Esophagus (tissue), 2 donors: ENCODE measurements at regions not wholly inside any gene's neighbourhood (a gene's known extent, or its start where the extent isn't known, plus 50 kb on each side); places are given as distances from the start of the nearest gene placed in this dataset.

Experiments used
- H3K27ac ChIP-seq, 2 donors: one replicate each; pipeline ENCODE4 v1.5.1; 2013; ENCODE audit warnings: low read depth in 2 of 2, mild to moderate bottlenecking in 2 of 2, inconsistent platforms in 1 of 2, low read length in 1 of 2, moderate library complexity in 1 of 2
- H3K27me3 ChIP-seq, 2 donors: one replicate each; pipeline ENCODE4 v1.6.1; 2013; ENCODE audit warnings: low read length in 2 of 2, control low read depth in 1 of 2, mild to moderate bottlenecking in 1 of 2; ENCODE audit not compliant: insufficient read depth in 2 of 2, control insufficient read depth in 1 of 2
- H3K36me3 ChIP-seq, 2 donors: one replicate each; pipeline ENCODE4 v1.6.1; 2013; ENCODE audit warnings: low read length in 1 of 2; ENCODE audit not compliant: control insufficient read depth in 2 of 2, insufficient read depth in 2 of 2
- H3K4me1 ChIP-seq, 2 donors: one replicate each; pipeline ENCODE4 v1.6.1; 2013; ENCODE audit warnings: low read length in 1 of 2; ENCODE audit not compliant: control insufficient read depth in 2 of 2, insufficient read depth in 2 of 2
- H3K4me3 ChIP-seq, 2 donors: one replicate each; pipeline ENCODE4 v1.5.1; 2013; ENCODE audit warnings: low read length in 2 of 2, mild to moderate bottlenecking in 2 of 2, low read depth in 1 of 2, moderate library complexity in 1 of 2
- H3K9me3 ChIP-seq, 2 donors: one replicate each; pipeline ENCODE4 v1.6.1; 2013; ENCODE audit warnings: mild to moderate bottlenecking in 2 of 2, low read depth in 1 of 2, low read length in 1 of 2, moderate library complexity in 1 of 2; ENCODE audit not compliant: control insufficient read depth in 2 of 2, insufficient read depth in 1 of 2
- WGBS, 2 donors: extraction: QIAGEN DNeasy Blood & Tissue Kit; methylation state at CpG; one replicate each; pipeline ENCODE4 v1.1.7; 2013; 5-methylcytosine and 5-hydroxymethylcytosine counted together
- donor health status: healthy with polysubstance abuse.
- donor health status: Bipolar disorder and iron deficiency.

- Histone ChIP-seq H3K9me3 (no peaks in the 10 kb centered on the region), H3K4me1 (no peaks in the 10 kb centered on the region), H3K27me3 (no peaks in the 10 kb centered on the region), H3K36me3 (no peaks in the 10 kb centered on the region), H3K4me3 (no peak overlapping the region), H3K27ac (no peak overlapping the region)
- WGBS, 2 donors, result 92 to 95% methylated on average over 3 of the region's 3 CpGs
Observed at GRCh38 chr2:236934656-236935055, 151.0 kb upstream of the COPS8 start.

GRCh38 chr2:236935083-236935482 lies 150.6 kb upstream of the COPS8 start:
- no peaks in the 10 kb centered on the region for H3K36me3 ChIP-seq
- 89 to 92% methylated on average over 5 of the region's 5 CpGs for WGBS, 2 donors
- H3K27me3 ChIP-seq, result no peaks in the 10 kb centered on the region
- no peak overlapping the region for H3K4me3 ChIP-seq
- no peak overlapping the region for H3K27ac ChIP-seq
- peaks cover 0 to 4% of the 10 kb centered on the region in 2 donors for H3K4me1 ChIP-seq
- no peaks in the 10 kb centered on the region for H3K9me3 ChIP-seq

DNA sequence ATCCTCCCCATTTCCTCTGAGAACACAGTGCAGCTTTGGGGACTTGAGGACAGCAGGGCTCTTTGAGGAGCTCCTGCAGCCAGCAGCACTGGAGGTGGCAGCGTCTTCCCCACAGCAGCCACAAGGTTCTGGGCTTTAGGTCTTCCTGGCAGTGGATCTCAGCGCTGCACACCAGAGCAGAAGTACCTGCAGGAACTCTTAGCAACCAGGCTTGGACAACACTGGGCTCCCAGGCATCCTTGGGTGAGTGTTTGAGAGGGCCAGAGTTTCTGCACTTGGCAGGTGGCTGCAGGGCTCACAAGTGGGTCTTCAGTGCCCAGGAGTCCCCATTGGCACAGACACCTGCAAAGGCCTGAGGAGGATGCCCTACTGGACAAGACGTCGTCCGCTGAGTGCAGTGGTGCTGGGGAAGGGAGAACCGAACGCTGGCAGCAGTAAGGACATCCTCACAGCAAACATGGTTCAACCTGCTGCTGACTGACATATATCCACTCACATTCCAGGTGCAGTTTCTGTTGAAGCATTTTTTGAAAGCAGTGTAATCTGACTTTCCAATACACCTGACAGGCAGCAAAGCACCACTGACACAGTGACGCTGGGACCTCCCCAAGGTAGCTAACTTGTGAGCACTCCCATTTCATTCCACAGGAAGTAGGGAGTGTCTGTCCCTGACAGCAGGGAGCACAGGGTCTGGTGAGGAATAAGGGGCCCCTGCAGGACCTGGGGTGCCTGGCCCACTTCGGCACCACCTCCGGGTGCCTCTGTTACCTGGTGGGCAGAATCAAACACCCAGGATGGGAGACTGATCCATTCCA lies 149.9 kb upstream of the COPS8 start:
- Histone ChIP-seq H3K27me3 (no peaks in the 10 kb centered on the region), H3K9me3 (no peaks in the 10 kb centered on the region), H3K4me1 (peaks cover 0 to 4% of the 10 kb centered on the region in 2 donors), H3K27ac (no peak overlapping the region), H3K36me3 (no peaks in the 10 kb centered on the region), H3K4me3 (no peak overlapping the region)
- 84 to 88% methylated on average over 10 of the region's 10 CpGs for WGBS, 2 donors

DNA sequence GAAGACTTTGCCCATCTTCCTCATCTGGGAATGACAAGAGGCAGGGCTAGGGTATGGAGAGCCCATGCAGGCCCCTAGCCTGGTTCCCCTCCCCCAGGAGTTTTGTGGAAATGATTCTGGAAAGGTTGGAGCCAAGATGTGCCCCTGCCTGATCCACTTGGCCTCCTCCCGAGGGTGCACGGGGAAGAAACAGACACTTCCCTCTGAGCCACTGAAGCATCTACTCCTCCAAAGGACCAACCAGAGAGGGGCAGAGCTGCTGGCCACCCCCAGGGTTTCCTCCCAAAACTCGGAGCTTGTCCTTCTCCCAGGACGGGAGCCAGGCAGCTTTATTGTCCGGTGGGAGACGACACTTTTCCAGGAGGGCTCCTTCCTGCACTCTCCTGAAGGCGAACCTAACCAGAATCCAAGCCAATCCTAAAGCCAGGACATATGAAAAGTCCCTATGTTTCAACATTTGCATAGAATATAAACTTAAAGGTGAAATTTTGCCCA lies 149.2 kb upstream of the COPS8 start:
- Histone ChIP-seq H3K9me3 (no peaks in the 10 kb centered on the region), H3K27ac (no peak overlapping the region), H3K27me3 (no peaks in the 10 kb centered on the region), H3K36me3 (no peaks in the 10 kb centered on the region), H3K4me3 (no peak overlapping the region), H3K4me1 (peaks cover 0 to 4% of the 10 kb centered on the region in 2 donors)
- 76 to 84% methylated on average over 7 of the region's 7 CpGs for WGBS, 2 donors

DNA sequence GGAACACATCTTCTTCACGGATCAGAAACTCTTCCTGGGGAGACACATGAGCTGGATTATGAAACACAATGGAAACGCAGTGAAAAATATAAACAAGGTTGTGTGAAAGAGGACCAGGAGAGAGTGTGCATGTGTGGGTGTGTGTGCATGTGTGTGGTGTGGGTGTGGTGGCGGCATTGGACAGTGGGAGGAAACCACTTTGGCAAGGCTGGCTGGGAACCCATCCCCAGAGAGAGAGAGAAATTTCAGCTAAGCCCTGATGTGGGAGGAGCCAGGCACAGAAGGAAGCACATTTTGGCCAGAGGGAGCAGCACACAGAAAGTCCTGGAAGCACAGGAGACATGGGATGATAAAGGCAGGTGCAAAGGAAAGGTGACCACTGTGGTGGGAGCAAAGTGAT lies 147.6 kb upstream of the COPS8 start:
- WGBS, 2 donors, result 69 to 76% methylated on average over 3 of the region's 3 CpGs

GRCh38 chr2:236939271-236939670 lies 146.4 kb upstream of the COPS8 start:
- H3K4me1 ChIP-seq, result peaks cover 2 to 4% of the 10 kb centered on the region in 2 donors
- no peaks in the 10 kb centered on the region for H3K36me3 ChIP-seq
- H3K9me3 ChIP-seq, result no peaks in the 10 kb centered on the region
- no peak overlapping the region for H3K4me3 ChIP-seq
- no peak overlapping the region for H3K27ac ChIP-seq
- 87 to 91% methylated on average over 2 of the region's 2 CpGs for WGBS, 2 donors
- H3K27me3 ChIP-seq, result no peaks in the 10 kb centered on the region

More for the DNA sequence above, 147.6 kb upstream of the COPS8 start:
- Histone ChIP-seq H3K4me1 (peaks cover 2 to 4% of the 10 kb centered on the region in 2 donors), H3K9me3 (no peaks in the 10 kb centered on the region), H3K4me3 (no peak overlapping the region), H3K36me3 (no peaks in the 10 kb centered on the region), H3K27ac (no peak overlapping the region), H3K27me3 (no peaks in the 10 kb centered on the region)

GRCh38 chr2:236939721-236940231 lies 145.9 kb upstream of the COPS8 start:
- Histone ChIP-seq H3K4me3 (no peak overlapping the region), H3K36me3 (no peaks in the 10 kb centered on the region), H3K27me3 (no peaks in the 10 kb centered on the region), H3K27ac (peak overlapping the region in 1 of 2 donors; percentile 3), H3K9me3 (no peaks in the 10 kb centered on the region), H3K4me1 (peaks cover 2 to 4% of the 10 kb centered on the region in 2 donors)
- 58 to 62% methylated on average over 11 of the region's 11 CpGs for WGBS, 2 donors

DNA sequence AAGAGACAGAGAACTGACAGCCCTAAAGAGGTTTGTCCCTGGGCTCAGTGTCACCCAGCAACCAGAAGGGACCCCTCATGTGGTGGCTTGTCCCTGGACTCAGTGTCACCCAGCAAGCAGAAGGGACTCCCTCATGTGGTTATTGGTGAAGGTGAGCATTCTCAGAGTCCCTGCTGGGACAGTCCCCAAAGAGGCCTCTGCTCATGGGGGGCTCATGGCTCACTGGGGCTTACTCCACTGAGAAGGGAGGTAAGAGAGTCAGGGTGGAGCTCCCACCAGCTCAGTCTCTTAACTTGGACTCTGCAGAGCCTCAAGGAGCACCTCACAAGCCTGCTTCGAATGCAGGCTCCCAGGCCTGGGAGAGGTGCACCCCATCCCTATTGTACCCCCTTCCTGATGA lies 145.2 kb upstream of the COPS8 start:
- Histone ChIP-seq H3K4me1 (peaks cover 2 to 4% of the 10 kb centered on the region in 2 donors), H3K4me3 (no peak overlapping the region), H3K9me3 (no peaks in the 10 kb centered on the region), H3K27ac (no peak overlapping the region), H3K36me3 (no peaks in the 10 kb centered on the region), H3K27me3 (no peaks in the 10 kb centered on the region)
- 76 to 80% methylated on average over 1 of the region's 1 CpG for WGBS, 2 donors

GRCh38 chr2:236940916-236941520 lies 144.7 kb upstream of the COPS8 start:
- peaks cover 2 to 4% of the 10 kb centered on the region in 2 donors for H3K4me1 ChIP-seq
- H3K27ac ChIP-seq, result no peak overlapping the region
- no peaks in the 10 kb centered on the region for H3K9me3 ChIP-seq
- 75 to 76% methylated on average over 7 of the region's 7 CpGs for WGBS, 2 donors
- no peak overlapping the region for H3K4me3 ChIP-seq
- H3K36me3 ChIP-seq, result no peaks in the 10 kb centered on the region
- H3K27me3 ChIP-seq, result no peaks in the 10 kb centered on the region
